Umbilical cord (tissue), 1 donor: ENCODE measurements at regions not wholly inside any gene's neighbourhood (a gene's known extent, or its start where the extent isn't known, plus 50 kb on each side); places are given as distances from the start of the nearest gene placed in this dataset.
"Not testable (repeated sequence)": the region's sequence is repeated elsewhere in the genome, so short reads cannot be mapped to it uniquely, and the experiment has no call there.

Experiments
- DNase-seq: peaks from one replicate; pipeline ENCODE4 v3.0.0-alpha.2; 2015; ENCODE audit warnings: low spot score

GRCh38 chr9:136611606-136612005 is 51.1 kb upstream of the EGFL7 start:
- DNase-seq, result no peak

DNA sequence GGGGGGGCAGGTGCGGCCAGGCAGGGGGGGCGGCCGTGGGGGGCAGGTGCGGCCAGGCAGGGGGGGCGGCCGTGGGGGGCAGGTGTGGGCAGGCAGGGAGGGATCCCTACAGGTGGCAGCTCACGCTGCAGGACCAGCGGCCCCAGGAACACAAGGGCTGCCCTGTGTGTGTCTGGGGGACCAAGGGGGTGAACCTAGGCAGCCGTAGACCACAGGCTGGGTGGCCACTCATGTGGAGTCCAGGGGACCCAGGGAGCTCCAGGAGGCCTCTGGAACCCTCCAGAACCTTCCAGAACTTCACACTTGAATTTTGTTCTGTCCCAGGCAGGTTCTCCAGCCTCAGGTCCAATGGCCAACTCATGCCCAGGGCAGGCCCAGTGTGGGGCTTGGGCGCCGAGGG is 51.6 kb upstream of the EGFL7 start:
- no peak for DNase-seq

- no peak for DNase-seq
These were observed 52.3 kb upstream of the EGFL7 start for GRCh38 chr9:136610426-136610825.

DNA sequence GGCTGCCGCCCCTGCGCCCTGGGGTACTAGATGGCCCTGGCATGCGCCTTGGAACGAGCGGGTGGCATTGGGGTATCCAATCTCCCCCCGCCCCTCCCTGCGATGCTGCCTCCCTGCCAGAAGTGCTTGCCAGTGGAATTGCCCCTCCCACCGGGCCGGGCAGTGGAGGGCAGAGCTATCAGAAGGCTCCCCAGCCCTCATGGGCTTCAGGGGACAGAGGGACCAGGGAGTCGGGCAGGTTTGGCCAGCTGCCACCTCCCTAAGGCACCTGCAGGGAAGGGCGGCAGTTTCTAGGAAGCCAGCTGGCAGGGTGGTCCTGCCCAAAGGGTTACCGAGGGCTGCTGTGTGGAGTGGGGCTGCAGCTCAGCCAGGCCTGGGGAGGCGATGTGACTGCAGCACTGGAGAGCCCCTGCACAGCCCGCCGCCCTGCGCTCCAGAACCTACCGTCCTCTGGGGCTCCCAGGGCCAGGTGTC is 52.8 kb upstream of the EGFL7 start:
- no peak for DNase-seq

DNA sequence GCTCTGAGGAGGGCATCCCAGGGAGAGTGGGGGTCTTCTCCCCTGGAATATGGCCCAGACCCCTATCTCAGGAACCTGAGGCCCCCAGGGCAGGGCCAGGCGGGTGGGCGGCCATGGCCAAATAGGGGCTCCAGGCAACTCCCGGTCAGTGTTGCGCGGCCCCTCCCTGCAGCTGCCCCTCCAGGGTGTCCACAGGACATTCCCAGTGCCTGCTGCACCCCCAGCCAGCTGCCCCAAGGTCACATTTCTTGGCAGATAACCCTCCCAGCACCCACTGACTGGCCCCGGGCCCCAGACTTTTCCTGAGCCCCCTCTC is 53.6 kb upstream of the EGFL7 start:
- no peak for DNase-seq

DNA sequence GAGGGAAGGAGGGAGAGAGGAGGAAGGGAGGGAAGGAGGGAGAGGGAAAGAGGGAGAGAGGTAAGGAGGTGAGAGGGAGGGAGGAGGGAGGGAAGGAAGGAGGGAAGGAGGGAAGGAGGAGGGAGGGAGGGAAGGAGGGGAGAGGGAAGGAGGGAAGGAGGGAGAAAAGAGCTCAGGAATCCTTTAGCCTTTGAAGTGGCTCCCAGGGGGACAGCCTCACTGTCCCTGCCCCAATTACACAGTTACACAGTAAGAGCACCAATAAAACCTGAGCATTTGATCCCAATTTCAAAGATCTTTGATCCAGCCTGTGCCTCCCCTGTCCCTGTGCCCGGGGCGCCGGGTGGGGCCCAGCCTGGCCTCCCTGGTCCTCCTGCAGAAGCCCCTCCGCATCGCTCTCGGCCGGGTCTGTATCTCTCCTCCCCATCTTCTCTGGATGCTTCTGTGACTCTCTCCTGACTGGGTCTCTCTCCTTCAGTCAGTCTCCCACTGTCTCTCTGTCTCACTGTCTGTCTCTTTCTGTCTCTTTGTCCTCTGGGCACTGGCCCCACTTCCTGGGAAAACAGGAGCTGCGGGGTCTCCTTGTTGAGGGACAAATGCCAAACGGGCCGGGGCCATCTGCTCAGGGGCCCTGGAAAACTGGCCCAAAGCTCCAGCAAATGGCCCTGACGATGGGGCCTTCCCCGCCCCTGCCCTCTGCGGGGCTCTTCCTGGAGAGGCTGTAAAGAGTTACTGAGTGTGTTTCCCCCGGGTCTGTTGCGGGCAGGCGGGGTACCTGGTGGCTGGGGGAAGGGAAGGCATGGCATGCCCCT is 54.2 kb upstream of the EGFL7 start:
- DNase-seq, result no peak

DNA sequence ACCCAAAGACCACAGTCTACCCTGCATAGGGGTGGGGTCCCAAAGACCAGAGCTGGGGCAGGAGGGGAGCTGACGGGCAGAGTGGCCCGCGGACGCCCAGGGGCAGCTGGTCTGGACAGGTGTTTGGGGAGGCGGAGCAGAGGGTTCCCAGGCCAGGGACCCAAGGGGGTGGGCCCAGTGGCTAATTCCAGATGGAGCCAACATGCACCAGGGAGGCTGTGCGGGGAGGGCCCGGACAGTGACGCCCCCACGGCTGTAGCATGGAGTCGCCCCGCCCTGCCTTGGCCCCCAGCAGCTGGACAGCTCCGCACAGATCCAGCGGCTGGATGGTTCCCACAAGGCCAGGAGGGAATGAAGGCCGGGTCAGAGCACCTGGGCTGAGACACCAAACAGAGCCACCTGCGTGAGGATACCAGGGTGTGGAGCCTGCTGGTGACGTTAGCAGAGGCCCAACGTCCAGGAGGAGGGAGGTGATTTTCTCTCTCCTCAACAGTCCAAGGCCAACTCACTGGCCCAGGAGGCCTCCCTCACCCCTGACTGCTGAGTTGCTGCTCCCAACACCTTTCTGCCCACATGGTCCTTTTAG is 55.3 kb upstream of the EGFL7 start:
- no peak for DNase-seq

- peak; percentile 79 for DNase-seq
These were observed 55.9 kb upstream of the EGFL7 start for GRCh38 chr9:136606687-136607333.

GRCh38 chr9:136605988-136606660 is 56.6 kb upstream of the EGFL7 start:
- DNase-seq, result peak; percentile 67

DNA sequence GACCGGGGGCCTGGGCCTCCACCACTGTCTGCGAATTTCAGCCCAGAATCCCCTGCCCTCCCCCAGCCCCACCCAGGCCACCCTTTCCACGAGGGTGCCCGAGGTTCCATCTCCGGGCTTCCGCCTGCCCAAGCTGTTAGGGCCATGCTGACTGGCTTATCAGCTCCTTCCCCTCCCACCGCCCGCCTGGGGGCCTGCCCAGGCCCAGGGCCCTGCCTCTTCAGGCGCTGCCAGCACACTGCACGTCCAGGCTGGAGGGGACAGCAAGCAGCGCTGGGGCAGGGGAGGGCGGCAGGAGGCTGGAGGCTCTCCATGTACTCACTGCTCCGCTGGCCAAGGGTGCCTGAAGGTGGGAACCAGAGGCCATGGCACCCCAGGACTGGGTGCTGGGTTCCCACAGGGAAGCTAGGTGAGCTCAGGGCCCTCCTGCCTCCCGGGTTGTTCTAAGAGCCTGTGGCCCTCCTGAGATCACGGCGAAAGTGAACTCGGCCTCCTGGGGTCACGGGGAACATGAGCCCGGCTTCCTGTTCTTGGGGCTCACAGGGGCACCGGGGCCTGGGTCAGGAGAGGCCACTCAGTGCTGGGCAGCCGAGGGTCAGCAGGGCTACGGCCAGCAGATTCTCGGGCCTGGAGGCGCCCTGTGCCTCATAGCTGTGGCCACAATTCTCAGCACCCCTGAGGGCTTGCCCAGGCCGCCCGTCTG is 57.7 kb upstream of the EGFL7 start:
- peak; percentile 63 for DNase-seq

- no peak for DNase-seq
These were observed 58.3 kb upstream of the NOTCH1 start for GRCh38 chr9:136603901-136604814.

DNA sequence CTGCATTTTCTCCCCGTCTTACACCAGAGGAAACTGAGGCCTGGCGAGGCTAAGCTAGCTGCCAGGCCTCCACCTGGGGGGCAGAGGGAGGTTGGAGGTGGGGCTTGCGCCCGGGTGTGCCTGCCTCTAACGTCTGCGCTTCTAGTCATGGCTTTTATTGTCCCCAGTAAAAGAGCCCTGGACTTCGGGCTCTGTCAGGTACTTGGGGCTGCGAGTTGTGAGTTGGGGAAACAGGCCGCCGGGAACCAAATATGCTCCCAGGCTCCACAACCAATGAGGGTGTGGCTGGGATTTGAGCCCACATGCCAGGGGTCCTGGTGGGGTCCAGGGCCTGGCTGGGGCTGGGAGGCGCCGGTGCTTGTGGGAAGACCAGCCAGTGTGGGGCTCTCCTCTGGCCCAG is 57.4 kb upstream of the NOTCH1 start:
- DNase-seq, result no peak

DNA sequence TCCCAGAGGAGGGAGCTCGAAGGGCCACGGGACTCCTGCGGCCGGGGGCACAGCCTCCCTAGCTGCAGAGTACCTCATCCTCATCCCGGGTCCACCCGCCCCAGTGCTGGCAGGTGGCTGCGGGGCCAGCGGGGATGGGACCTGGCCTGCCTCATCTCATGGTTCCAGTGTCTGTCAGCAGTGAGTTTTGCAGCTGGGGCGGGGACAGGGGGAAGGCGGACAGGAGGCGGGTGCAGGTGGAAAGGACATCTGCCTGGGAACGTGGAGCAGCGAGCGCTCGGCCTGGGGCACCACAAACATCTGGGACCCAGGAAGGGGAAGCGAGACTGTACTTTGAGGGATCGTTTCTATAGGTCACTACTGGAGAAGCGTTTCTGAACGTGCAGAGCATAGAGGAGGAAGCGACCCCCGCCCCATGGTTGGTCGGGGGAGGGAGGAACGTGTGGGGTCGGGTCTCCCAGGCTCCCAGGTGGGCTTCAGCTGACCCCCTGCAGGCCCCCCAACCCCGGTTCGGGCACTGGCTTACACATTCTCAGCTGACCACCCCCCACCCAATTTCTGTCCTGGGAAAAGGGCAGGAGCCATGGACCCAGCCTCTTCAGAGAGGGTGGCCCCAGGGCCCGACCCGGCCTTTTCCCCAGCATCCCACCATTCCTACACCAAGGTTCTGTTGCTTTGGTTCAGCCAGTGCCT is 56.5 kb upstream of the NOTCH1 start:
- peak; percentile 40 for DNase-seq

DNA sequence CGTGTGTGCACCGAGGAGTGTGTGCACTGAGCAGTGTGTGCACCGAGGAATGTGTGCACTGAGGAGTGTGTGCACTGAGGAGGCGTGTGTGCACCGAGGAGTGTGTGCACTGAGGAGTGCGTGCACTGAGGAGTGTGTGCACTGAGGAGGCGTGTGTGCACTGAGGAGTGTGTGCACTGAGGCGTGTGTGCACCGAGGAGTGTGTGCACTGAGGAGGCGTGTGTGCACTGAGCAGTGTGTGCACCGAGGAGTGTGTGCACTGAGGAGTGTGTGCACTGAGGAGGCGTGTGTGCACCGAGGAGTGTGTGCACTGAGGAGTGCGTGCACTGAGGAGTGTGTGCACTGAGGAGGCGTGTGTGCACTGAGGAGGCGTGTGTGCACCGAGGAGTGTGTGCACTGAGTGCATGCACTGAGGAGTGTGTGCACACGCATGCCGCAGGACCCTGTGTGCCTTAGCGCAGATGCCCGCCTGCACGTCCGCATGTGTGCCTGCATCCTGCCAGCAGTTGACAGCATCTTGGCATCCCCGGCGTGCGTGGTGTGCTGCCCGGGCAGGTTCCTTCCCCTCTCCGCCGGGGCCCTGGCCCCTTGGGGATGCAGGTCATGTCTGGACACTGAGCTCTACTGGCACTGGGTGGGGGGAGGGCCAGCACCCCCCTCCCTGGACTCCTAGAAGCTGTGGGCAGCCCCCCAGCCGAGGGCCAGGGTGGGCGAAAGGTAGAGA is 55.6 kb upstream of the NOTCH1 start:
- DNase-seq, result not testable (repeated sequence)

DNA sequence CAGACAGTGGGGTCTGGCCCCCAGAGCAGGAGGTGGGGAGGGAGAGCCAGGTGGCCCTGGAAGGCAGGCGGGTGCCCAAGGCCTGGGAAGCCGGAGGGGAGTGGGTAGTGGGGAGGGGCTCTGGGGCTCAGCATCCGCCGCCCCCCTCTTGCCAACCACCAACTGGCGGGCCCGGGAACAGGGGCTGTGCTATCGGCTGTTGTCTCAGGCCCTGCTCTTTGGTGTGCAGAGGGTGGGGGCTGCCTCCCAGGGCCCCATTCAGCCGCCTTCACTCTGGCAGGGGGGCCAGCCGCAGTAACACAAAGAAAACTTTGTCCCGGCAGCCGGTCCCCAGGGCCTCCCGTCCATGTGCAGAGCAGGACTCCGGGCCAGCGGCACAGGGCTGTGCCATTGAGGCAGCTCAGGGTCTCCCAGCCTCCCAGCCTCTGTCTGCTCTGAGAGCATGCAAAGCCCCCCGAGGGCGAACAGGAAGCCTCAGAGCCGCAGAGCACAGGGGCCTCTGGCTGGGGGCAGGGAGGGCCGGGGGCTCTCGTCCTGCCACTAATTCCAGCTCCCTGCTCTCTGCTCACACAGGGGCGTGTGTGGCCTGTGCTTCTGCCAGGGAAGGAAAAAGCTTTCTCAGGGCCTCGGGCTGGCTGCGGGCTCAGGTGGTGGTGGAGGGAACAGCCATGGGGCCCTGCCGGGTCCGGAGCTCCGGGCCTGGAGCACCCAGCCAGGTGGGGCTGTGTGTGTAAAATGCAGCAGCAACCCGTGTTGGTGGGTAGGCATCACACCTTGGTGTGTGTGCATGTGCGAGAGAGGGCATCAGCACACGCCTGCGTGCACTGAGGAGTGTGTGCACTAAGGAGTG is 54.2 kb upstream of the NOTCH1 start:
- no peak for DNase-seq

DNA sequence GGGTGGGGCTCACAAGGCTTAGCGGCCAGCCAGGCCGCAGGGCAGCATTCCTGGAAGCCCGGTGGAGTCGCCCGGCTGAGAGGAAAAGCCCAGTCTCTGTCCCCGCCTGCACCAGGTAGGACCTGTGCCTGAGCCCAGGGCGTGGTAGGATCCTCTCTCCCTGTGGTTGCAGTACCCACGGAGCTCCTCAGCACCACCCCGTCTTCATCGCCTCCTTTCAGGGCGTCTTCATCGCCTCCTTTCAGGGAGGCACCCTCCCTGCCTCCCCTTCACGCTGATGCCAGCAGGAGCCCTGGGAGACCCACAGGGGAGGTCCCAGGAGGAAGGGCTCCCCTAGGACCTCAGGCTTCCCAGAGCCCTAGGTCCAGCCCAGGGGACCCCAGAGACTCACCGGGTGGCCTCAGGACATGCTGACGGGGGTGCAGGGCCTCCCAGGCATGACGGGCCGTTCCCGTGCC is 53.3 kb upstream of the NOTCH1 start:
- DNase-seq, result no peak

- DNase-seq, result not testable (repeated sequence)
These were observed 52.7 kb upstream of the NOTCH1 start for GRCh38 chr9:136598390-136599073.

- DNase-seq, result no peak
These were observed 52.1 kb upstream of the NOTCH1 start for GRCh38 chr9:136597965-136598364.
